SK-N-MC (cell line): ENCODE measurements at regions not wholly inside any gene's neighbourhood (a gene's known extent, or its start where the extent isn't known, plus 50 kb on each side); places are given as distances from the start of the nearest gene placed in this dataset.

Experiments
- DNase-seq: peaks from one replicate; pipeline ENCODE4 v3.0.0-alpha.2; 2011; ENCODE audit warnings: low read depth, low spot score
- H3K27ac ChIP-seq: fragments of 200-600 bp; sonication (generic); 2 replicates; pipeline ENCODE4 v1.5.1; 2016; ENCODE audit warnings: mixed run types
- H3K36me3 ChIP-seq: fragments of 200-600 bp; sonication (generic); 2 replicates; pipeline ENCODE4 v1.6.1; 2017; ENCODE audit warnings: antibody characterized with exemption, low read length, mixed read lengths; ENCODE audit not compliant: insufficient read depth
- H3K4me3 ChIP-seq: fragments of 200-600 bp; sonication (generic); 2 replicates; pipeline ENCODE4 v1.5.1; 2016
- H3K9ac ChIP-seq: fragments of 200-600 bp; sonication (generic); 2 replicates; pipeline ENCODE4 v1.8.0; 2017; ENCODE audit warnings: mixed run types, mixed read lengths; ENCODE audit not compliant: insufficient read length
- H3K9me3 ChIP-seq: fragments of 200-600 bp; sonication (generic); 2 replicates; pipeline ENCODE4 v1.6.1; 2017; ENCODE audit warnings: low read depth, mild to moderate bottlenecking, antibody characterized with exemption, low read length, moderate library complexity, mixed read lengths
- EZH2 ChIP-seq: fragments of 200-600 bp; sonication (generic); IDR thresholded peaks from one replicate; pipeline ENCODE4 v1.6.1; 2017; ENCODE audit warnings: antibody characterized with exemption
- FOXP2 ChIP-seq: optimal IDR thresholded peaks from 2 replicates; pipeline ENCODE3; 2011; ENCODE audit warnings: mild to moderate bottlenecking, moderate library complexity; ENCODE audit not compliant: insufficient read depth; ENCODE audit errors: extremely low read length, control extremely low read depth
- POLR2AphosphoS5 ChIP-seq: IDR thresholded peaks from 2 replicates; pipeline ENCODE4 v1.6.1; 2012; ENCODE audit warnings: mild to moderate bottlenecking, low read depth, low read length, borderline replicate concordance

- Histone ChIP-seq H3K4me3 (no peak overlapping the region), H3K27ac (no peak overlapping the region), H3K9me3 (peaks cover 3% of the 10 kb centered on the region; the same call in 1 of the 2 replicates), H3K36me3 (no peaks in the 10 kb centered on the region), H3K9ac (no peak overlapping the region)
- DNase-seq, result no peak
- TF ChIP-seq EZH2, result no peak
- TF ChIP-seq POLR2AphosphoS5, result no peak
- no peak for TF ChIP-seq FOXP2
Measured at GRCh38 chr2:175323162-175323561, 141.7 kb upstream of the ATP5MC3 start.

GRCh38 chr2:175318542-175318941, 137.0 kb upstream of the ATP5MC3 start:
- Histone ChIP-seq H3K4me3 (no peak overlapping the region), H3K9ac (no peak overlapping the region), H3K27ac (no peak overlapping the region), H3K9me3 (peaks cover 3% of the 10 kb centered on the region; the same call in 1 of the 2 replicates), H3K36me3 (no peaks in the 10 kb centered on the region)
- DNase-seq, result no peak
- no peak for TF ChIP-seq FOXP2
- TF ChIP-seq POLR2AphosphoS5, result no peak
- no peak for TF ChIP-seq EZH2

GRCh38 chr2:175317751-175318150, 136.2 kb upstream of the ATP5MC3 start:
- TF ChIP-seq POLR2AphosphoS5 (no peak), FOXP2 (no peak), EZH2 (no peak)
- no peak overlapping the region for H3K9ac ChIP-seq
- H3K27ac ChIP-seq, result no peak overlapping the region
- H3K9me3 ChIP-seq, result no peaks in the 10 kb centered on the region
- no peak overlapping the region for H3K4me3 ChIP-seq
- no peaks in the 10 kb centered on the region for H3K36me3 ChIP-seq
- DNase-seq, result no peak

GRCh38 chr2:175312137-175312536, 130.6 kb upstream of the ATP5MC3 start:
- no peak overlapping the region for H3K9ac ChIP-seq
- H3K36me3 ChIP-seq, result no peaks in the 10 kb centered on the region
- H3K4me3 ChIP-seq, result no peak overlapping the region
- H3K27ac ChIP-seq, result no peak overlapping the region
- no peak for DNase-seq
- no peak for TF ChIP-seq POLR2AphosphoS5
- H3K9me3 ChIP-seq, result no peaks in the 10 kb centered on the region

GRCh38 chr2:175310813-175311504, 129.4 kb upstream of the ATP5MC3 start:
- Histone ChIP-seq H3K9me3 (no peaks in the 10 kb centered on the region), H3K27ac (no peak overlapping the region), H3K9ac (no peak overlapping the region), H3K4me3 (no peak overlapping the region), H3K36me3 (no peaks in the 10 kb centered on the region)
- no peak for DNase-seq
- TF ChIP-seq FOXP2 (no peak), POLR2AphosphoS5 (no peak), EZH2 (no peak)

- Histone ChIP-seq H3K36me3 (no peaks in the 10 kb centered on the region), H3K9me3 (no peaks in the 10 kb centered on the region), H3K9ac (no peak overlapping the region), H3K4me3 (no peak overlapping the region), H3K27ac (no peak overlapping the region)
- DNase-seq, result peak; percentile 56
- no peak for TF ChIP-seq POLR2AphosphoS5
- TF ChIP-seq EZH2, result no peak
- TF ChIP-seq FOXP2, result no peak
Measured at GRCh38 chr2:175309799-175310198, 128.3 kb upstream of the ATP5MC3 start.

- no peaks in the 10 kb centered on the region for H3K9me3 ChIP-seq
- no peak overlapping the region for H3K27ac ChIP-seq
- no peaks in the 10 kb centered on the region for H3K36me3 ChIP-seq
- DNase-seq, result no peak
- H3K4me3 ChIP-seq, result no peak overlapping the region
- TF ChIP-seq FOXP2 (no peak), POLR2AphosphoS5 (no peak), EZH2 (no peak)
- H3K9ac ChIP-seq, result no peak overlapping the region
Measured at GRCh38 chr2:175308005-175308404, 126.5 kb upstream of the ATP5MC3 start.

- Histone ChIP-seq H3K4me3 (no peak overlapping the region), H3K9ac (no peak overlapping the region), H3K36me3 (no peaks in the 10 kb centered on the region), H3K9me3 (no peaks in the 10 kb centered on the region), H3K27ac (no peak overlapping the region)
- no peak for DNase-seq
- TF ChIP-seq EZH2, result no peak
- TF ChIP-seq POLR2AphosphoS5, result no peak
- no peak for TF ChIP-seq FOXP2
Measured at GRCh38 chr2:175304541-175304940, 123.0 kb upstream of the ATP5MC3 start.

- no peak for DNase-seq
- no peak overlapping the region for H3K4me3 ChIP-seq
- no peaks in the 10 kb centered on the region for H3K9me3 ChIP-seq
- no peak overlapping the region for H3K27ac ChIP-seq
- no peak overlapping the region for H3K9ac ChIP-seq
- no peak for TF ChIP-seq FOXP2
- TF ChIP-seq POLR2AphosphoS5, result no peak
- TF ChIP-seq EZH2, result no peak
- no peaks in the 10 kb centered on the region for H3K36me3 ChIP-seq
Measured at GRCh38 chr2:175293776-175294175, 112.3 kb upstream of the ATP5MC3 start.
